ENCODE measurements at regions not wholly inside any gene's neighbourhood (a gene's known extent, or its start where the extent isn't known, plus 50 kb on each side); places are given as distances from the start of the nearest gene placed in this dataset.

DNA sequence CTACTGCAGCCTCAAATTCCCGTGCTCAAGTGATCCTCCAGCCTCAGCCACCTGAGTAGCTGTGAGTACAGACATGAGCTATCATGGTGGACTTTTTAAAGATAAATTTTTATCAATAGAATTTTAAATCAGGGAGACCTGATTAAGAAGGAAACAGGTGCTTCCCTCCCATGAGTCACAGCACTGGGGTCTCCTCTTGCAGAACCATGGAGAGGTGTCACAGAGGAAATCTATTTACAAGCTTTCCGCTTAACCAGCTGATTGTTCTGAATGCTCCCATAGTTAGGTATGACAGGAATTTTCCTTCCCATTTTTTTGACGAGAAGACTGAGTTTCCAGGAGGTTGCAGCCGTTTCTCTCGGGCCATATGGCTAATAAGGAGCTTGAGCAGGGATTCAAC, 516.1 kb downstream of the MIAT start:
- Histone ChIP-seq H3K4me3 (ENCODE audit: low read length) (no peak overlapping the region), H3K79me2 (ENCODE audit: low read length) (no peaks in the 10 kb centered on the region), H4K20me1 (ENCODE audit: insufficient read depth, low read length) (no peaks in the 10 kb centered on the region), H3F3A (ENCODE audit: insufficient read depth, low read length) (no peaks in the 10 kb centered on the region), H3K36me3 (replicated peaks; ENCODE audit: insufficient read depth, low read length) (no peaks in the 10 kb centered on the region), H3K4me2 (ENCODE audit: low read depth, low read length) (no peak overlapping the region), H3K9ac (ENCODE audit: low read length) (no peak overlapping the region), H2AFZ (ENCODE audit: low read length) (no peak overlapping the region), H3K9me3 (replicated peaks; ENCODE audit: insufficient read depth, low read length) (no peaks in the 10 kb centered on the region), H3K4me1 (ENCODE audit: low read length) (no peaks in the 10 kb centered on the region), H3K27me3 (replicated peaks; ENCODE audit: insufficient read depth, low read length) (peaks cover 81% of the 10 kb centered on the region), H3K9me2 (replicated peaks; ENCODE audit: insufficient read depth, low read length) (no peaks in the 10 kb centered on the region), H3K27ac (ENCODE audit: low read length) (no peak overlapping the region)
- no peak for DNase-seq
- no peak for TF ChIP-seq CTCF (IDR thresholded peaks at IDR 0.05; ENCODE audit: low read length)
- TF ChIP-seq EZH2phosphoT487 (IDR thresholded peaks at IDR 0.05; ENCODE audit: low read length): no peak
- TF ChIP-seq EZH2 (optimal IDR thresholded peaks at IDR 0.05; ENCODE audit: low read depth, low read length): no peak

DNA sequence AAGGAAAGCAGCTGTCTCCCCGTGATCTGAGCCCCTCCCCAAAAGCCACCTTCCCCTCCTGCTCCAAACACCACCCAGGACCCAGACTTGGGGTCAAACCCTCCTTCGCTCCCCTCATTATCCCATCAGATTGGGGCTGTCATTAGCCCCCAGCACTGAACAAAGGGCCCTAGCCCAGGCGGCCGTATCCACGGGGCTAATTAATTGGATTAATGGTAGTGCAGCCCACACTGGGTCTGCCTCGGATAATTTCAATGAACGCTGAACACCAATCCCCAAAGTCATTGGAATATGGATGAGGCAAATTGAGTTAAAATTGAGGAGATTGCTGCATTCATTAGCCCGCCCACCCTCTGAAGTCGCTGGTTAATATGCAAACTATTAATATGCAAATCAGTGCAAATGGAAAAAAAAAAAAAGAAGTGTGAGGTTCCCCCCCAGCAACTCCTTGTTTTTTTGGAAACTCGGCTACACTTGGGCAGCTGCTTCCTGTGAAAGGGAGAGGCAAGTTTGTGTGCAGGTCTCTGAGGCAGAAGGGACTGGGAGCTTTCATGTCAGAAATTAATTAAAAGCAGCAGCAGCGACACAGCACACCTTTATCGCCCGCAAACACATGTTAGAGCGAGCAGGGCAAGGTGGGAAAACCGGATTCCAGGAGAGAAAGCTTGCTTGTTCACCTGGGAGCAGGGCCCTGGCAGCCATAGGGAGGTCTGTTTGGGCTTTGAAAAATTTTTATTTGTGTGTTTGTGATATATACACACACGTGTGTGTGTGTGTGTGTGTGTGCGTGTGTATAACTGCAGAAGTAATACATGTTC, 517.8 kb downstream of the MIAT start:
- H3K4me2 ChIP-seq (ENCODE audit: low read depth, low read length): no peak overlapping the region
- H4K20me1 ChIP-seq (ENCODE audit: insufficient read depth, low read length): no peaks in the 10 kb centered on the region
- H3K9me3 ChIP-seq (replicated peaks; ENCODE audit: insufficient read depth, low read length): no peaks in the 10 kb centered on the region
- H3K27me3 ChIP-seq (replicated peaks; ENCODE audit: insufficient read depth, low read length): peaks cover 83% of the 10 kb centered on the region
- no peak overlapping the region for H3K27ac ChIP-seq (ENCODE audit: low read length)
- no peaks in the 10 kb centered on the region for H3K36me3 ChIP-seq (replicated peaks; ENCODE audit: insufficient read depth, low read length)
- no peak for DNase-seq
- no peaks in the 10 kb centered on the region for H3K9me2 ChIP-seq (replicated peaks; ENCODE audit: insufficient read depth, low read length)
- TF ChIP-seq EZH2 (optimal IDR thresholded peaks at IDR 0.05; ENCODE audit: low read depth, low read length): no peak
- no peak for TF ChIP-seq CTCF (IDR thresholded peaks at IDR 0.05; ENCODE audit: low read length)
- no peak for TF ChIP-seq EZH2phosphoT487 (IDR thresholded peaks at IDR 0.05; ENCODE audit: low read length)
- H3K79me2 ChIP-seq (ENCODE audit: low read length): no peaks in the 10 kb centered on the region
- H2AFZ ChIP-seq (ENCODE audit: low read length): no peak overlapping the region
- no peaks in the 10 kb centered on the region for H3F3A ChIP-seq (ENCODE audit: insufficient read depth, low read length)
- no peaks in the 10 kb centered on the region for H3K4me1 ChIP-seq (ENCODE audit: low read length)
- H3K9ac ChIP-seq (ENCODE audit: low read length): no peak overlapping the region
- no peak overlapping the region for H3K4me3 ChIP-seq (ENCODE audit: low read length)

- no peak overlapping the region for H2AFZ ChIP-seq (ENCODE audit: low read length)
- H3K4me2 ChIP-seq (ENCODE audit: low read depth, low read length): no peak overlapping the region
- no peaks in the 10 kb centered on the region for H3F3A ChIP-seq (ENCODE audit: insufficient read depth, low read length)
- no peaks in the 10 kb centered on the region for H3K9me2 ChIP-seq (replicated peaks; ENCODE audit: insufficient read depth, low read length)
- H3K79me2 ChIP-seq (ENCODE audit: low read length): no peaks in the 10 kb centered on the region
- H3K36me3 ChIP-seq (replicated peaks; ENCODE audit: insufficient read depth, low read length): no peaks in the 10 kb centered on the region
- H3K9ac ChIP-seq (ENCODE audit: low read length): no peak overlapping the region
- no peaks in the 10 kb centered on the region for H4K20me1 ChIP-seq (ENCODE audit: insufficient read depth, low read length)
- no peaks in the 10 kb centered on the region for H3K9me3 ChIP-seq (replicated peaks; ENCODE audit: insufficient read depth, low read length)
- no peaks in the 10 kb centered on the region for H3K4me1 ChIP-seq (ENCODE audit: low read length)
- H3K27ac ChIP-seq (ENCODE audit: low read length): no peak overlapping the region
- DNase-seq: no peak
- no peak overlapping the region for H3K4me3 ChIP-seq (ENCODE audit: low read length)
- H3K27me3 ChIP-seq (replicated peaks; ENCODE audit: insufficient read depth, low read length): peaks cover 85% of the 10 kb centered on the region
- no peak for TF ChIP-seq EZH2phosphoT487 (IDR thresholded peaks at IDR 0.05; ENCODE audit: low read length)
- TF ChIP-seq CTCF (IDR thresholded peaks at IDR 0.05; ENCODE audit: low read length): no peak
- no peak for TF ChIP-seq EZH2 (optimal IDR thresholded peaks at IDR 0.05; ENCODE audit: low read depth, low read length)
These were observed 518.6 kb downstream of the MIAT start for GRCh38 chr22:27175974-27176373.

All from MM.1S (cell line).